ENCODE measurements at regions not wholly inside any gene's neighbourhood (a gene's known extent, or its start where the extent isn't known, plus 50 kb on each side); places are given as distances from the start of the nearest gene placed in this dataset.

GRCh38 chr9:106731910-106732309, 131.1 kb upstream of the ZNF462 start:
- no peak for DNase-seq (ENCODE audit: low read depth in 2 of 2)
- no peak for TF ChIP-seq CTCF (IDR thresholded peaks at IDR 0.05; ENCODE audit: low read depth, low read length)
- H3K4me3 ChIP-seq (replicated peaks in 1 of 2; ENCODE audit: low read depth in 2 of 2, low read length in 2 of 2) = no peak overlapping the region

- no peak overlapping the region for H3K4me3 ChIP-seq (replicated peaks in 1 of 2; ENCODE audit: low read depth in 2 of 2, low read length in 2 of 2)
- TF ChIP-seq CTCF (IDR thresholded peaks at IDR 0.05; ENCODE audit: low read depth, low read length) = no peak
- DNase-seq (ENCODE audit: low read depth in 2 of 2) = no peak
Measured at GRCh38 chr9:106733828-106734380, 129.1 kb upstream of the ZNF462 start.

DNA sequence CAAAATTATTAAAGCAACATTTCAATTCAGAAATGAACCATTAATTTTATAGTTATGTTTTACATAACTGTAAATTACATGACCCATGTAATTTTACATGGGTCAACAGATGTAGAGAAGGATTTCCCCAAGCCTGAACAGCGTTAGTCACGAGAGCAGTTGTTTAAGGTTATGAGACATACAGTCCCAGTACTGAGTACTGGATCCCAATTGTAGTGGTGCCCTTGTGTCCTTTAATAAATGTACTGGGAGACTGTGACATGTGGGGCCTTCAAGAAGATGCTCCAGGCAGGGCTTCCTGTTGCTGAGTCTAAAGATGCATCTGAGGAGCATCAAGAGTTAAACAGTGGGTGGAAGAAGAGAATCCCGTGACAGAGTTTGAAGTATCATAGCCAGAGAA, 125.5 kb upstream of the ZNF462 start:
- DNase-seq (ENCODE audit: low read depth in 2 of 2) = no peak
- no peak for TF ChIP-seq CTCF (IDR thresholded peaks at IDR 0.05; ENCODE audit: low read depth, low read length)
- H3K4me3 ChIP-seq (replicated peaks in 1 of 2; ENCODE audit: low read depth in 2 of 2, low read length in 2 of 2) = no peak overlapping the region

- no peak overlapping the region for H3K4me3 ChIP-seq (replicated peaks in 1 of 2; ENCODE audit: low read depth in 2 of 2, low read length in 2 of 2)
- no peak for DNase-seq (ENCODE audit: low read depth in 2 of 2)
- TF ChIP-seq CTCF (IDR thresholded peaks at IDR 0.05; ENCODE audit: low read depth, low read length) = no peak
Measured at GRCh38 chr9:106738109-106738508, 124.9 kb upstream of the ZNF462 start.

- peak; percentile 18 to 39 for DNase-seq (ENCODE audit: low read depth in 2 of 2)
- TF ChIP-seq CTCF (IDR thresholded peaks at IDR 0.05; ENCODE audit: low read depth, low read length) = no peak
- no peak overlapping the region for H3K4me3 ChIP-seq (replicated peaks in 1 of 2; ENCODE audit: low read depth in 2 of 2, low read length in 2 of 2)
Measured at GRCh38 chr9:106745457-106745856, 117.5 kb upstream of the ZNF462 start.

GRCh38 chr9:106745876-106746275, 117.1 kb upstream of the ZNF462 start:
- no peak for TF ChIP-seq CTCF (IDR thresholded peaks at IDR 0.05; ENCODE audit: low read depth, low read length)
- H3K4me3 ChIP-seq (replicated peaks in 1 of 2; ENCODE audit: low read depth in 2 of 2, low read length in 2 of 2) = no peak overlapping the region
- no peak for DNase-seq (ENCODE audit: low read depth in 2 of 2)

DNA sequence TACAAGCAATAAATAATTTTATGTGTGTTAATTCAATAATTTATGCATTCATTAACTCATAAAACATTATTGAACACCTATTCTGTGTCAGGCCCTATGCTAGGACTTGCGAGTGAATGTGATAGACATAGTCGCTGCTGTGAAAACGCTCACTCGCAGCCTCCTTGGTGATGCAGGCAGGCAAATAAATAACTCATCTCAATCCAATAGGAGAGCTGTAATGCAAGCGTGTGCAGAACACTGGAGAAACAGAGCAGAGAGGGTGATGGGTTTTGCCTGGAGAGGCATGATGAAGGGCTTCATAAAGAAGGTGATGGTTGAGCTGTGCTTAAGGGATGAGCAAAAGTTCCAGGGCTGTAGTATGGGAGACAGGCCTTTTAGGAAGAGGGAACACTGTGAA, 111.3 kb upstream of the ZNF462 start:
- TF ChIP-seq CTCF (IDR thresholded peaks at IDR 0.05; ENCODE audit: low read depth, low read length) = no peak
- no peak for DNase-seq (ENCODE audit: low read depth in 2 of 2)

More for the DNA sequence above, 111.3 kb upstream of the ZNF462 start:
- no peak overlapping the region for H3K4me3 ChIP-seq (replicated peaks in 1 of 2; ENCODE audit: low read depth in 2 of 2, low read length in 2 of 2)

Data from cardiac fibroblast (primary cell).